HepG2 (cell line): ENCODE measurements at regions not wholly inside any gene's neighbourhood (a gene's known extent, or its start where the extent isn't known, plus 50 kb on each side); places are given as distances from the start of the nearest gene placed in this dataset.

Experiments
- ATAC-seq: fragments of 200-7000 bp; cut with Tn5 transposase; 3 replicates; pipeline ENCODE4 v1.9.1; 2020; ENCODE audit warnings: mild to moderate bottlenecking, moderate library complexity
- BruUV-seq: library from RNA; stranded (reverse); fragments of 400-500 nt; replicated peaks from 2 replicates; lab custom pipeline; 2021; lab: Mats Ljungman, UMichigan
- CTCF ChIA-PET: fragments of 300-600 bp; formaldehyde crosslinking; extraction: SDS; loops from one replicate; lab custom pipeline; 2021; ENCODE audit warnings: low total read pairs, inconsistent platforms, low intra/inter-chr PET ratio; lab: Yijun Ruan, JAX
- POLR2A ChIA-PET: fragments of 350-600 bp; sonication (Branson Sonifier 250); formaldehyde crosslinking; loops from one replicate; lab custom pipeline; 2020; ENCODE audit warnings: antibody characterized with exemption, inconsistent platforms; lab: Yijun Ruan, JAX
- DNase-seq: peaks from one replicate; pipeline ENCODE4 v3.0.0-alpha.2; 2015; ENCODE audit warnings: low spot score
- FAIRE-seq: peaks from 3 replicates; lab custom pipeline; 2011; peaks lifted over from hg19 to GRCh38; lab: Jason Lieb, UNC
- H2AFZ ChIP-seq: one replicate; pipeline ENCODE4 v1.6.1; 2011; ENCODE audit warnings: low read length, inconsistent platforms
- H3K27ac ChIP-seq: fragments of 300-600 bp; 3 replicates; pipeline ENCODE4 v1.8.0; 2011; ENCODE audit warnings: mixed run types, mild to moderate bottlenecking, mixed read lengths, low read length, inconsistent platforms; ENCODE audit not compliant: insufficient read depth; ENCODE audit errors: extremely low read length
- H3K27me3 ChIP-seq, 2 experiments: fragments of 200-600 bp in 1 of 2; 2 replicates in 1 of 2; 3 replicates in 1 of 2; pipeline versions ENCODE4 v1.6.0 to v1.8.0; 2011; ENCODE audit warnings: low read length in 2 of 2, mild to moderate bottlenecking in 2 of 2, moderate library complexity in 2 of 2, inconsistent platforms in 1 of 2; ENCODE audit not compliant: insufficient read depth in 2 of 2, control insufficient read depth in 1 of 2
- H3K36me3 ChIP-seq, 2 experiments: fragments of 200-600 bp in 1 of 2; replicated peaks in 1 of 2; 2 replicates in 1 of 2; 3 replicates in 1 of 2; pipeline versions ENCODE4 v1.5.1 to v1.8.0; 2011; ENCODE audit warnings: low read length in 2 of 2, inconsistent platforms in 1 of 2; ENCODE audit not compliant: insufficient read depth in 2 of 2, control insufficient read depth in 1 of 2
- H3K4me1 ChIP-seq: 2 replicates; pipeline ENCODE4 v1.5.1; 2012; ENCODE audit warnings: low read length, inconsistent platforms; ENCODE audit not compliant: insufficient read depth
- H3K4me2 ChIP-seq: 2 replicates; pipeline ENCODE4 v1.6.0; 2011; ENCODE audit warnings: low read depth, low read length, inconsistent platforms
- H3K4me3 ChIP-seq, 3 experiments: fragments of 200-600 bp in 1 of 3; sonication (generic), shearing (Covaris generic) in 1 of 3; replicated peaks in 1 of 3; 2 replicates each; pipeline ENCODE4 v1.5.1; 2011 to 2016; ENCODE audit warnings: low read length in 3 of 3, inconsistent platforms in 2 of 3, low read depth in 2 of 3, mild to moderate bottlenecking in 2 of 3, control low read depth in 1 of 3, mixed read lengths in 1 of 3; ENCODE audit not compliant: insufficient read depth in 1 of 3
- H3K79me2 ChIP-seq: one replicate; pipeline ENCODE4 v1.6.1; 2011; ENCODE audit warnings: low read length, inconsistent platforms; ENCODE audit not compliant: insufficient read depth
- H3K9ac ChIP-seq: 2 replicates; pipeline ENCODE4 v1.6.0; 2011; ENCODE audit warnings: mild to moderate bottlenecking, low read depth, low read length, inconsistent platforms; ENCODE audit not compliant: insufficient read depth
- H3K9me3 ChIP-seq: 2 replicates; pipeline ENCODE4 v1.5.1; 2012; ENCODE audit warnings: mild to moderate bottlenecking, low read length
- H4K20me1 ChIP-seq: 2 replicates; pipeline ENCODE4 v1.6.0; 2011; ENCODE audit warnings: inconsistent platforms, mild to moderate bottlenecking, low read length, moderate library complexity; ENCODE audit not compliant: insufficient read depth
- CREM ChIP-seq, 2 experiments: sonication (generic) in 1 of 2; formaldehyde crosslinking in 1 of 2; IDR thresholded peaks; 2 replicates each; pipeline versions ENCODE4 v1.4.0 to v1.6.1; 2016 to 2020; ENCODE audit warnings: antibody characterized with exemption in 1 of 2, mild to moderate bottlenecking in 1 of 2, missing genetic modification reagents in 1 of 2
- CSRNP2 ChIP-seq: sonication (generic); formaldehyde crosslinking; conservative IDR thresholded peaks from 2 replicates; pipeline ENCODE4 v1.8.0; 2022; ENCODE audit warnings: low read depth, missing genetic modification reagents
- DBP ChIP-seq: sonication (generic); formaldehyde crosslinking; IDR thresholded peaks from 2 replicates; pipeline ENCODE4 v1.4.0; 2020; ENCODE audit warnings: missing genetic modification reagents; ENCODE audit errors: not compliant biosample characterization
- DPF2 ChIP-seq: sonication (generic); formaldehyde crosslinking; IDR thresholded peaks from 2 replicates; pipeline ENCODE4 v1.4.0; 2020; ENCODE audit warnings: mild to moderate bottlenecking, low read depth, missing genetic modification reagents, borderline replicate concordance
- HDAC1 ChIP-seq: sonication (generic); formaldehyde crosslinking; IDR thresholded peaks from 2 replicates; pipeline ENCODE4 v1.5.1; 2020; ENCODE audit warnings: mild to moderate bottlenecking, missing genetic modification reagents
- KLF11 ChIP-seq: IDR thresholded peaks from 2 replicates; pipeline ENCODE4 v1.6.1; 2016; ENCODE audit warnings: missing compliant biosample characterization
- KLF12 ChIP-seq: sonication (generic); formaldehyde crosslinking; IDR thresholded peaks from 2 replicates; pipeline ENCODE4 v1.4.0; 2020; ENCODE audit warnings: missing genetic modification reagents, borderline replicate concordance
- LCORL ChIP-seq, 2 experiments: fragments of 450-650 bp in 1 of 2; sonication (generic) in 1 of 2; formaldehyde crosslinking in 1 of 2; IDR thresholded peaks; 2 replicates each; pipeline versions ENCODE4 v1.5.0 to v1.6.1; 2017 to 2020; ENCODE audit warnings: antibody characterized with exemption in 1 of 2, missing genetic modification reagents in 1 of 2
- MAZ ChIP-seq, 2 experiments: sonication (generic) in 1 of 2; formaldehyde crosslinking in 1 of 2; IDR thresholded peaks; 2 replicates each; pipeline versions ENCODE4 v1.5.0 to v1.6.1; 2012 to 2020; ENCODE audit warnings: low read depth in 2 of 2, mild to moderate bottlenecking in 2 of 2, borderline replicate concordance in 1 of 2, improper control_type of control experiment in 1 of 2, low read length in 1 of 2, missing genetic modification reagents in 1 of 2, moderate library complexity in 1 of 2
- MZF1 ChIP-seq: sonication (generic); formaldehyde crosslinking; IDR thresholded peaks from 2 replicates; pipeline ENCODE4 v1.8.1; 2023; ENCODE audit warnings: mild to moderate bottlenecking, missing genetic modification reagents, borderline replicate concordance
- PCBP2 ChIP-seq: fragments of 200-400 bp; formaldehyde crosslinking; optimal IDR thresholded peaks from 2 replicates; pipeline ENCODE3; 2018; ENCODE audit warnings: low read length, low read depth; ENCODE audit not compliant: poor library complexity, severe bottlenecking
- SP4 ChIP-seq: sonication (generic); formaldehyde crosslinking; IDR thresholded peaks from 2 replicates; pipeline ENCODE4 v1.8.1; 2023; ENCODE audit warnings: mild to moderate bottlenecking, missing genetic modification reagents
- SRSF1 ChIP-seq: fragments of 200-400 bp; formaldehyde crosslinking; optimal IDR thresholded peaks from 2 replicates; pipeline ENCODE3; 2017; ENCODE audit warnings: mild to moderate bottlenecking, low read depth, low read length, moderate library complexity
- SRSF9 ChIP-seq: fragments of 200-400 bp; formaldehyde crosslinking; IDR thresholded peaks from 2 replicates; pipeline ENCODE4 v1.6.1; 2018; ENCODE audit warnings: borderline replicate concordance, mild to moderate bottlenecking, low read depth, low read length; ENCODE audit not compliant: insufficient read depth, poor library complexity, severe bottlenecking
- ZFY ChIP-seq: sonication (generic); formaldehyde crosslinking; IDR thresholded peaks from 2 replicates; pipeline ENCODE4 v1.4.0; 2020; ENCODE audit warnings: missing genetic modification reagents
- WGBS: methylation state at CpG from one replicate; pipeline ENCODE4 v1.1.6; 2017; ENCODE audit warnings: low lambda C conversion rate; 5-methylcytosine and 5-hydroxymethylcytosine counted together
- in situ Hi-C: cut with HindIII; loops from 2 replicates; pipeline ENCODE4 v1.10.0; 2017; ENCODE audit warnings: low pct_unique_long_range_greater_than_20kb; ENCODE audit not compliant: extremely low pct_ligation_motif_present
- intact Hi-C: fragments of 100-400 bp; cut with micrococcal nuclease; formaldehyde crosslinking; loops from one replicate; pipeline ENCODE4 v1.10.0; 2022; ENCODE audit not compliant: unreplicated experiment

GRCh38 chr3:135897715-135898114 is 67.8 kb upstream of the PPP2R3A start:
- H4K20me1 ChIP-seq: no peaks in the 10 kb centered on the region
- no peaks in the 10 kb centered on the region for H3K36me3 ChIP-seq
- ChIA-PET CTCF (no interaction called here), POLR2A (no interaction called here)
- H3K9me3 ChIP-seq: no peaks in the 10 kb centered on the region
- FAIRE-seq (no peak), DNase-seq (no peak), ATAC-seq (no peak)
- TF ChIP-seq KLF12: no peak
- TF ChIP-seq ZFY (CRISPR knock-in tag): no peak
- TF ChIP-seq DPF2 (CRISPR knock-in tag): no peak
- TF ChIP-seq CSRNP2 (CRISPR knock-in tag): no peak
- TF ChIP-seq SRSF9: no peak
- no peak for TF ChIP-seq MAZ (IDR thresholded peaks at IDR 0.05; ENCODE audit: borderline replicate concordance, low read depth, low read length)
- TF ChIP-seq MAZ (CRISPR knock-in tag; IDR thresholded peaks at IDR 0.05; ENCODE audit: low read depth): no peak
- no peak for TF ChIP-seq SRSF1
- no peak for TF ChIP-seq CREM (IDR thresholded peaks at IDR 0.05)
- TF ChIP-seq CREM (CRISPR knock-in tag; IDR thresholded peaks at IDR 0.05): no peak
- TF ChIP-seq KLF11: no peak
- no peak for TF ChIP-seq LCORL (IDR thresholded peaks at IDR 0.05)
- TF ChIP-seq LCORL (CRISPR knock-in tag; IDR thresholded peaks at IDR 0.05): no peak
- TF ChIP-seq SP4 (CRISPR knock-in tag): no peak
- no peak for TF ChIP-seq MZF1 (CRISPR knock-in tag)
- no peak for TF ChIP-seq PCBP2
- no peak for TF ChIP-seq DBP (CRISPR knock-in tag)
- TF ChIP-seq HDAC1 (CRISPR knock-in tag): no peak
- intact Hi-C loops: loop anchor here (5.0 kb wide), 1 partner anchor 1295 kb away; no protein-coding TSS in a partner anchor
- BruUV-seq: no TSS peak
- H3K4me1 ChIP-seq: no peaks in the 10 kb centered on the region
- H2AFZ ChIP-seq: no peak overlapping the region
- WGBS: 50% methylated on average over 1 of the region's 1 CpG
- no peak overlapping the region for H3K4me3 ChIP-seq
- no peak overlapping the region for H3K27ac ChIP-seq
- no peak overlapping the region for H3K4me2 ChIP-seq
- in situ Hi-C loops: loop anchor here (10.0 to 25.0 kb wide), 3 partner anchors 163 to 1285 kb away; partner anchors contain the start of gene EPHB1
- no peak overlapping the region for H3K9ac ChIP-seq
- H3K27me3 ChIP-seq: no peaks in the 10 kb centered on the region; a peak in 1 of 5 replicates
- no peaks in the 10 kb centered on the region for H3K79me2 ChIP-seq
